Stimulated activated CD8-positive, alpha-beta memory T cell treated with anti-CD3 and anti-CD28 coated beads, Interleukin-12 subunit alpha, Interleukin-12 subunit beta, amount 100 ng/mL, for 24 hours (primary cell): ENCODE measurements at regions not wholly inside any gene's neighbourhood (a gene's known extent, or its start where the extent isn't known, plus 50 kb on each side); places are given as distances from the start of the nearest gene placed in this dataset.
"Not testable (repeated sequence)": the region's sequence is repeated elsewhere in the genome, so short reads cannot be mapped to it uniquely, and the experiment has no call there.

Experiments used
- DNase-seq: peaks from one replicate; pipeline ENCODE4 v3.0.0-alpha.2; 2020; ENCODE audit errors: extremely low read depth

- no peak for DNase-seq
These were observed 255.7 kb upstream of the TBL1XR1 start for GRCh38 chr3:177452831-177453450.

GRCh38 chr3:177453451-177453844 lies 256.2 kb upstream of the TBL1XR1 start:
- no peak for DNase-seq

- DNase-seq = not testable (repeated sequence)
These were observed 259.9 kb upstream of the TBL1XR1 start for GRCh38 chr3:177457204-177457603.

- no peak for DNase-seq
These were observed 262.1 kb upstream of the TBL1XR1 start for GRCh38 chr3:177459401-177459800.

- no peak for DNase-seq
These were observed 262.8 kb upstream of the TBL1XR1 start for GRCh38 chr3:177460047-177460446.

GRCh38 chr3:177461765-177462164 lies 264.5 kb upstream of the TBL1XR1 start:
- DNase-seq = no peak

GRCh38 chr3:177463341-177463740 lies 266.1 kb upstream of the TBL1XR1 start:
- not testable (repeated sequence) for DNase-seq

GRCh38 chr3:177463863-177464262 lies 266.6 kb upstream of the TBL1XR1 start:
- DNase-seq = no peak

GRCh38 chr3:177464392-177465256 lies 267.3 kb upstream of the TBL1XR1 start:
- DNase-seq = no peak

- DNase-seq = no peak
These were observed 268.0 kb upstream of the TBL1XR1 start for GRCh38 chr3:177465257-177465642.

- DNase-seq = no peak
These were observed 268.8 kb upstream of the TBL1XR1 start for GRCh38 chr3:177466074-177466473.

- not testable (repeated sequence) for DNase-seq
These were observed 269.3 kb upstream of the TBL1XR1 start for GRCh38 chr3:177466622-177467021.

GRCh38 chr3:177467247-177467985 lies 270.1 kb upstream of the TBL1XR1 start:
- DNase-seq = no peak

- DNase-seq = no peak
These were observed 271.0 kb upstream of the TBL1XR1 start for GRCh38 chr3:177468331-177468730.

- no peak for DNase-seq
These were observed 271.5 kb upstream of the TBL1XR1 start for GRCh38 chr3:177468816-177469215.

GRCh38 chr3:177469216-177469615 lies 271.9 kb upstream of the TBL1XR1 start:
- DNase-seq = no peak

- DNase-seq = no peak
These were observed 273.1 kb upstream of the TBL1XR1 start for GRCh38 chr3:177470197-177470941.

- DNase-seq = no peak
These were observed 274.6 kb upstream of the TBL1XR1 start for GRCh38 chr3:177471733-177472480.

- no peak for DNase-seq
These were observed 275.9 kb upstream of the TBL1XR1 start for GRCh38 chr3:177473184-177473583.

GRCh38 chr3:177473903-177474302 lies 276.6 kb upstream of the TBL1XR1 start:
- no peak for DNase-seq
